IPS DF 4.7 (cell line): ENCODE measurements at regions not wholly inside any gene's neighbourhood (a gene's known extent, or its start where the extent isn't known, plus 50 kb on each side); places are given as distances from the start of the nearest gene placed in this dataset.
"Not testable (repeated sequence)": the region's sequence is repeated elsewhere in the genome, so short reads cannot be mapped to it uniquely, and the experiment has no call there.

ENCODE experiments used
- DNase-seq: peaks from one replicate; pipeline ENCODE4 v3.0.0-alpha.2; 2013; ENCODE audit warnings: low spot score; ENCODE audit errors: extremely low read depth

DNA sequence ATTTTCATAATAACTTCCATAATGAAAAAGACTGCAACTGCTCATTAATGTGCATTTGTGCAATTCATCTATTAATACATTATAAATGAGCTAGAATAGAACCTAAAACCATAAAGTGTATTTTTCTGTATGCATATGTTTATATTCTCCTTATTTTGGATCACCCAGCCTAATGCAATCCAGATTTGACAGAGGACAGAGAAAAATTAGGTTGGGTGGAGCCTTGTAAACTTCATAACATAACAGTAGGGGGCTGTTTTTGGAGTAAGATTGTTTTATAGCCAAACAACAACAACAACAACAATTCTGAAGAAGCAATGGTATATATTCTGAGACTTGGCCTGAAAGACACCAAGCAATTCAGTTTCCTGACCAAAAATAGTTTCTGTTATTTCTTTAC, 615.3 kb upstream of the SLIT2 start:
- DNase-seq, result no peak

DNA sequence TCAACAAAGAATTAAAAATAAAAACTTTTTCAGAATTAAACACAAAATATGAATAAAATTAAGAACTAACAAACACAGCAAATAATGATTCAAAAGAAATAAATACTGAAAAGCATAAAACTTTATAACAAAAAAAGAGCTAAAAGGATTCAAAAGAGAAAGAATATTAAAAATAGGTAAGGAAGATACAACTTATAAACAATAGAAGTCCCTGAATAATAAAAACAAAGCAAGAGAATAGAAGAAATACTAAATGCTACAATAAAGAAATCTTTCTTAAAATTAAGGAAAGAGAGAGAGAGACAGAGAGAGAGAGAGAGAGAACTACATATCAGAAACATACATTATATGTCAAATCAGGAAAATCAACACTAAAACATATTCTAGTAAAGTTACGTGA, 619.9 kb upstream of the SLIT2 start:
- DNase-seq, result no peak

DNA sequence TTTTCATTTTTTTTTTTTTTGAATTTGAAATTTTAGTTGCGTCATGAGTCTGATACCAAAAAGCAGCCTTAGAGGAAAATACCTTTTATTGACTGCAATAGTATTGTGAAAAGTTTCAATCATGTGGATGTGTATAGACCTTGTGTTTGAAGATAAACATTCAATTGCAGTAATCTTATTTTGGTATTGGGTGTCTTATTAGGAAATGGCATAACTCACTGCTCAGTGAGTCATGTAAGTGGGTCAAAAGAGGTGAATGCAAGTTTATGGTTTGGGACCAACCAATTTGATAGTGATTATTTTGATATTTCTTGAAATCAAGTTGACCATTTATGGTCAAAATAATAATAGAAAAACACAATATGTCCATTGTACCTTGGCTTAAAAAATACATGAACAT, 627.8 kb upstream of the SLIT2 start:
- no peak for DNase-seq

DNA sequence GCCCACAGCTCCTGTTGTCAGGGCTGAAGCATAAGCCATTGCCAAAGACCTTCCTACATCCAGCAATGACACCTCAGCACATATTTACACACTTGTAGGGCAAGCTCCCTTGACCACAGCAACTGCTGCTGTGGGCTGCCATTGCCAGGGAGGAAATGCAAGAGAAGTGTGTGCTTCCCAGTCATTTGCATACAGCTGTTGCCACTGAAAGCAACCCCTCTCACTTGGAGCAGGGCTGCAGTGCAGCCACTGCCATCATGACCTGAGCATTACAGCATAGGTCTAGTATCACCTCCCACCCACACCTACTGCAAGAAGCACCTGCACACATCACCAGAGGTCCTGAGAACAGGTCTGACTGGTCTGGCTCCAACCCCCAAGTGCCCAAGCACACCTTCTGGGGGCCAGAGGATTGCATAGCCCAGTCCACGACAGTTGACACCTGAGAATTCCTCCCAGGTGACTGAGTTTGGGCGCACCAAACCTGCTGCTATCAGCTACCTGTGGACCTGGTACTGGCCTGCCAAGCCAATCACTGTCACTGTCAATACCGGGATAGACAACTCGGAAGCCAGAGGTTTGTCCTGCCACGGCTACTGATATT, 636.5 kb upstream of the SLIT2 start:
- DNase-seq, result no peak

DNA sequence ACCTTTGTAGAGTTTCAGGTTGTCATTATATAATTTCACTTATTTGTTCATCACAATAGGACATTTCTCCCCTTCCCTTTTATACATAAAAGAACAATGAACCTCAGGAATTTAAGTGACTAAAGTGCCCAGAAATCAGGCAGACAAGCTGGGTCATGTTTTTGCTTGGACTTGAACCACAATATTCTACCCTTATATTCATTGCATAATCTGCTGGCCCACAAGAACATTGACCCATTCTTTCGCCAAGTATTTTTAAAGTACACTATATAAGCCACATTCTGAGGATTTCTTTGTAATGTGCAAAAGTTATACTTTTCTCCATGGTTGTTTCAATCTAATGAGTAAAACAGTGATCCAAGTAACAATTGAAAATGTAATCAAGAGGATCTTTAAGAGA, 637.5 kb upstream of the SLIT2 start:
- no peak for DNase-seq

DNA sequence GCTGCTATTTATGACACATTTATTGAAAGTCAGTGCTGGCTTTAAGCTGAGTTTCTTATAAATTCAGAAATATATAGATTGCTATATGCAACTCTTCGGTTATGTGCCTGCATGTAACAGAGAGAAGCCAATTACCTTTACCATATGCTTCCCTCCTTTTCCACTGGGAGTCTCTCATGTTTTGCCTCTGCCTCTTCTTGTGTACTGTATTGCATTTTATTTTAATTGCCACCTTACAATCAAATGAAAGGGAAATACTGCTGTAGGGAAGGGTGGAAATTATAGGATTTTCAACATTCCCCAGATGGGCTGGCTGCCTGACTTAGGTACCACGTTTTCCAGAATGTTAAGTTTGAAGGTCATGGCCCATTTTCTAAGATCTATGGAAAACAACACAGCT, 655.4 kb upstream of the SLIT2 start:
- no peak for DNase-seq

DNA sequence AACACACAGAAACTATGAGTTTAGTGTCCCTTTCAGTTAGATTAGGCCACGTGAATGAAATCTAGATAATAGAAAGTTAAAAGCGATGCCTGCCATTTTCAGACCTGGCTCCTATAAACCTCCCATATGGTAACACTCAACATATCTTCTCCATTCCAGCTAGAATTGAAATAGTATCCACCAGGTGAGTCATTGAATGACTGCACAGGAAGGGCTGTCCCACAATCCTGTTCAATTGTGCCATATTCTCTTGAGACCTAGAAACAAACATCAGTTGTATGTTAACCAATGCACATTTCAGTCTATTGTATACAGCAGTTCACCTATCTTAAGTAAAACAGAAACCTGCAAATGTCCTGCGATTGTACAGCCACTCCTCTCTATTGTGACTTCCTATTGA, 659.3 kb upstream of the SLIT2 start:
- DNase-seq, result no peak

DNA sequence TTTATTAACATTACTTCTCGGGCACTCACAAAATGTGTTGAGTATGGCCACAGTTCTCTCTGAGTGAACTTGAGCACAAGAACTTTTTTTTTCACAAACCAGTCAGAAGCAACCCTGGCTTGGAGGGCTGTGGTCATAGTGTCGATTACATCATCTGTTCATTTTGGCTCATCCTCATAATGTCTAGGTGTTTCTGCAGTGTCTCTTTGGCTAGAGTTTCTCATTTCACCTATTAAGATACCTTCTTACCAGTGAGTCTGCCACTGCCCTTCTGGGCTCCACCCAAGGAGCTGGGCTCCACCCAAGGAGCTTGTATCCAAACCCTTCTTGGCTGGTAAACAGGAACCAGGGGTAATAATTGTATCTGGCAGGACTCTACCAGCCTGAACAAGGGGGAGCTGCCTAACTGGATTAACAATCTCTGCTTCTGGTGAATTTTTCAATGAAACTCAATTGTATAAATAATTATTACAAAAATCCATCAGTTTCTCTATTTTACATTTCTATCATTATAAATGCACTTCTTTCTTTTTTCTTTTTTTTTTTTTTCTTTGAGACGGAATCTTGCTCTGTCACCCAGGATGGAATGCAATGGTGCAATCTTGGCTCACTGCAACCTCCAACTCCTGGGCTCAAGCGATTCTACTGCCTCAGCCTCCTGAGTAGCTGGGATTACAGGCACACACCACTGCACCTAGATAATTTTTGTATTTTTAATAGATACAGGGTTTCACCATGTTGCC, 667.7 kb upstream of the SLIT2 start:
- no peak for DNase-seq

DNA sequence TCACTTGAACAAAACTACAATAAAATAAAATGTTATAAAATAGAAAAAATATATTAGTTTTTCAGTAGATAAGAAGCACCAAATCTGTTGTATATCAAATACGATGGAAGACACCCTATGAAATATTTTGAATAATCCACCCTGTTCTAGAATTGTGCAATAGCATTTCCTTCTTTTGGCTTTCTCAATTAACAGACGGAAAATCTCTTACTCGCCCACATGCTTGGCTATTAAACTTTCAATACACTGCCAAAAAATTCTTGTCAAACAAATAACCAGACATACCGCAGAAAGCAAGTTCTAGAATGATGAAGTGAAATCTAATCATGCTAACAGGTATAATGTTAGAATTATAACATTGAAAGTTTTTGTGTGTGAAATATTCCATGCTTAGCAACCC, 671.6 kb upstream of the SLIT2 start:
- no peak for DNase-seq

DNA sequence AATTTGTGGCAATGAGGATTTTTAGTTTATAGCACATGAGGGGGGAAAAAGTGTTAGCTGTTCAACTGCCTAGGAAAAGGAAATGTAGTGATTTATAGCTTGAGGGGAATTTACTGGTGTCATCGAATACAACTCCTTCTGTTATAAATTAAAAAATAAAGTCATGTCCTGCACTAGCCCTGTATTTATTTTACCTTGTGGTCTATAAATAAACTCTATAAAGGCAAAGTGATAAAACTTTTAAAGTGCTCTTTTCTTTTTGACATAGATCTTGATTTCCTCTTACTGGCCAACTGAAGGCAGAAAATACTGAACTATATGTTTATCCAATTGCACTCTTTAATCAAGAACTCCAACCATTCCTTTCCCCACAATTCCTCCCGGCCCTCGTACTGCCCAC, 672.1 kb upstream of the SLIT2 start:
- DNase-seq, result no peak

DNA sequence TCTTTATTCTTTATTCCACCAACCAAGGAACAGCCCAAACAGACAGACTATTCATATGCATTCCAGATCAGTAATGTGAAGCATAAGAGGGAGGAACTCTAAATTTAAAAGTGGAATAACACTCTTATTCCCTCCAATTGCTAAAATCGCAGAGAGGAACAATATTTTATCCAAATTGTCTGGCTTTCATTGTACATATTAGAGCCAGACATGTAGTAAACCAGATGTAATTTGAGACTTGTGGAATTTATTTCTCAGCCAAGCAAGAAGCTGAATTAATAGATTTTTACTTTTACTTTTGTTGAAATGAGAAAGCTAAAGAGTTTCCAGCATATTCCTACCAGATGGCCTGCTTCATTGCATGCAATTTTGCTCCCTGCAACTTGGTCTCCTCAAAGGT, 674.6 kb upstream of the SLIT2 start:
- DNase-seq, result no peak

DNA sequence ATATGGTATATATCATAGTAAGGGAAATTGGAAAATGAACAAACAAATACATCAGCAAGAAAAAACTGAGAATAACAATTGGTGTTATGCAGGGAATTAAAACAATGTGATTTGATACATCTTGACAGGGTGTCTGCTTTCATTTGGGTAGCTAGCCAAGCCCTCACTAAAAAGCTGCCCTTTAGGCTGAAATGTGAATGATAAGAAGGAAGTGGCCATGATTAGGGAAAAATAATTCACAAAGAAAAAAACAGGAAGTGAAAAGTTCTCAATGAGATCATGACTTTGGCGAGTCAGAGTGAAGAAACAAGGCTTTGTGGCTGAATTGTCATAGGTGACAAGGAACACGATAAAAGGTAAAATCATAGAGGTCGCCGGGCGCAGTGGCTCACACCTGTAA, 675.8 kb upstream of the SLIT2 start:
- no peak for DNase-seq

DNA sequence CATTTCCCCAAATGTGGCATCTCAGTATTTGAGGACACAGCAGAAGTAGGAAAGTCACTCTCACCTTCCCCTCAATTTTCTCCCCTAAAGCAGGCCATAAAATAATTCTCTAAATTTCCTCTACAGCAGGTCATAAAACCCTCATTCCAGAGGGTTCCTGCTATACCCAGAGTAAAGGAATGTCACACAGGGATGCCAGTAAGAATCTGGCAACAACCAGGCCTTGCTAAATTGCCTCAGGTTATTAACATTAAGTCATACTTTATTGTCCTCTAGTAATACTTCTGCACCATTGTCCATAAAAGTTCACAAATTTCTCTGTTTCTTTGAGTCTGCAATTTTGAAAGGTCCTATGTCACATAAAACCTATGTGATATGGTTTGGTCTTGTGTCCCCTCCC, 685.7 kb upstream of the SLIT2 start:
- no peak for DNase-seq

DNA sequence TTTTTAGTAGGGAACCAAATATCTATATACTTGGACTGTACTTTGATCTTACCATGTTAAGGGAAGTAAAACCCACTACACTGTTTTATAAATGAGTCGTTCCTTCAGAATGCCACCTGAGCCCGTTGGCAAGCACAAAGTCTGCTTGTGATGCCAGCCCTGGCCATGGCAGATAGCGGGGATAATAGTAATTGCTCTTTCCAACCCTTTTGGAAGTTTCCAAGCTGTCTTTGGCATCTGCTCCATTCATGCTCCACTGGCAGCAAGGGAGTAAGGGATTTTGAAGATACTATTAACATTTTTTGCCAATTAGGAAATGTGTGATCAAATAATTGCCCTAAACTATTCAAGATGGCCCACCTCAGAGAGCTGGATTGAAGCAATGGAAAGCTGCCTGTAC, 689.2 kb upstream of the SLIT2 start:
- no peak for DNase-seq

DNA sequence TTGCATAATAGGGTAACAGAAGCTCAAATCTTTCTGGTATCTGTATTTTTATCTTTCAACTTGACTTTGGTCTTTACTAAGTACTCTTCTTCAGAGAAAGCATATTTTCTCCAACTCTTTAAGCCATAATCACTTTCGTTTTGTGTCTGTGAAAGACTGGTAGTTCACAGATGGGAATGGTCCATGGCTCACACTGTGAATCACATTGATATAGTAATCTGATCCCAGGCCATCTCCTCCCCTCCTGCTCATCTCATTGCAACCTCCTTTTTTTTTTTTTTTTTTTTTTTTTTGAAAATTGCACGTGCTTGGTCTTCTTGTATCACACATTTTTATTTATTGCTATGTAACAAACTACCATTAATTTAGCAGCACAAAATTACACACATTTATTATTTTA, 694.5 kb upstream of the SLIT2 start:
- no peak for DNase-seq

DNA sequence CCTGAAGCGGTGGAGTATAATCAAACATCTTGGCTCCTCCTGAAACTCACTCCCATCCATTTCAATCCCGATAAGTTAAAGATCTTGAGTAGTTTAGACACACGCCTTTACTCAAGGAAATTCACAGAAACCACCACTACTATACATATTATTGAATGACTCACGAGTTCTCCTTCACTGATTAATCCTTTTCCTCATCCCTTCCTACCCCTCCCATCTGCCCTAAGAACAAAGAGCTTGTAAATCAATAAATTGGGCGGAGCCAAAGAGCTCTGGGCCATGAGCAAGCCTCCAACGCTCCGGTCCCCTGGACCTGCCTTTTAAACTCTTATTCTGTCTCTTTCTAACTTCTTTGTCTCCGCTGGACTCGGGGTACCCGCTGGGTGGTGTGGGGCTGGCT, 695.4 kb upstream of the SLIT2 start:
- DNase-seq, result not testable (repeated sequence)

DNA sequence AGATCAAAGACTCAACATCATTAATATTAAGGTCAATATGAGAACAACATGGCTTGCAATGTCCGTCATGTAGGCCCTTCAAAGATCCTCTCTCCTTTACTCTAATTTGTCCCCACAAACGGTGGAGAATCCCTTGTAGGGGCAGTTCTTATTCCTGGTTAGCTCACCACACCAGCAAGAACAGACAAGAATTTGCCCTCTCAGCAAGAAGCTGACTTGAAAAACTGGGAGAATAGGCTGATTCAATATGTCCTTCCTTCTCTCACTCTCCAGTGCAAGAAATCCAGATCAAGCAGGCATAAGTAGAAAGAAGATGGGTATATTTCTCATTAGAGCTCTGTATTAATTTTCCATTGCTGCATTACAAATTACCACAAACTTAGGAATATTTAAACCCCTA, 704.2 kb upstream of the SLIT2 start:
- DNase-seq, result no peak

DNA sequence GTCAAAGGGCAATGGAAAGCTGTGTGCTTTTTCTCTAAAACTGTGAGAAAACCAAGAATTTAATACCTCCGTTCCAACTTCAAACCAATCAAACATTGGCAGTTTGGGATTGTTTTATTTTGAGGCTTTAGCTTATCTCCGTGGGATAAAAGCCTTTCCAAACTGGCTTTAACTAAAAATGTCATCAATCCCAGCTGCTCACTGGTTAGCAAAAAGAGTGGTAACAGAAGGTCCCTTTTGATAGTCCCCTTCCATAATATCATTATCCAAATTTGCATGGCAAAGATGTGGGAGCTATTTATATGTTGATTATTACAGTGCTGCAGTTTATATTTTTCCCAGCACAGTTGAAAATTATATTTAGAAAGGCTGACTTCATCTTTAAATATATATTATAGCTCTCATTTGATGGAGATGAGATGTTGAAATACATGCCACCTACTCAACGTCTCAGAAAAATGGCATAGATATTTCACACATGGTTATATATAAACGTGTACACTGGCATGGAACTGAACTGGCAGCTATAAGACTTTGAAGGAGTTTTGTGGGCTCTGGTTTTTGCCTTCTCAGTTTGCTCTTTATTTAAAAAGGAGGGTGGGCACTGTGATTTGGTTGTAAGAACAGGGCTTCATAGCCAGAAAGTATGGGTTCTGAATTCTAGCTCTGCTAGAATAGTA, 707.1 kb upstream of the SLIT2 start:
- DNase-seq, result no peak

DNA sequence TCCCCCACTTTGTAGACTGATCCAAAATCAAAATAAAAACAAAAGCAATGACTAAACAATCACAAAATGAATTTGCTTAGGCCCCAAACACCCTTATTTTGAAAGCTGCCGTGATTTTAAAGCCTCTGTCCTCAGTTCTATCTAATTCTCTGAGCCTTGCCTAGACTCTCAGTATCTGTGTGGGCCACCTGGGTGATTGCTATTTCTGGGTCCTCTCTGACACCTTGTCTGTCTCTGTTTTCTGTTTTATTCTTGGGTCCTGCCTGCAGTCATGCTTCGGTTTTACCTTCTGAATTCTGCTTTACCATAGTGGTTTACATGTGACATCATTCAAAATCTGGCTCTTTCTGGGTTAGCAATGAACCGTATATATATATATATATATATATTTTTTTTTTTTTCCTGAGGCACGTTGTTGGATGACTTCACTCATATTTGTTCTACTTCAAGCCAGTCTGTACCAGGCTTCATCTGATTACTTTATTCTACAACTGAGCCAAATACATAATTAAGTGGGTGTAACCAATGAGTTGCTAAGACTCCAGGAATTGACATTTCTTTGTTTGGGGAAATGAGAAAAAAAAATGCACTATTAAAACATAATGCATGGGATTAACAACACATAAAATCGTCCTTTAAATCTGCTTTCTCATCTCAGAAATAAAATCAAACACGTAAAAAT, 710.7 kb upstream of the SLIT2 start:
- DNase-seq, result no peak

DNA sequence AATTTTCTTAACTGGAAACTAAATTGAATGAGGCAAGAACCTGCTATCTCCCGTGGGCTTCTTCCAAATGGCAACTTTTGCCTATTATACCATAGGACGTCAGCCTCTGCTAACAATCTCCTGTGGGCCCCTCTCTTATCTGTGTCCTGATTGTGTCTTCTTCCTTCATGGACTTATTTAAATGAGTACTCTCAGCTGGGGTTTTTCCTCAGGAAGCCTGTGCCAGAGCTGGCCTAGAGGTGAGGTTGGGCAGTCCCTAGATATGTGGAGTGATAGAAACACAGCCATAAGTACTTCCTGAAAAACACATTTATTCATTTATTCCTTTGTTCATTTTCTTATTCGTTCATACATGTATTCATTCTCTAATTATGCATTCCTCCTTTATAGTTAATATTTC, 712.5 kb upstream of the SLIT2 start:
- DNase-seq, result no peak

DNA sequence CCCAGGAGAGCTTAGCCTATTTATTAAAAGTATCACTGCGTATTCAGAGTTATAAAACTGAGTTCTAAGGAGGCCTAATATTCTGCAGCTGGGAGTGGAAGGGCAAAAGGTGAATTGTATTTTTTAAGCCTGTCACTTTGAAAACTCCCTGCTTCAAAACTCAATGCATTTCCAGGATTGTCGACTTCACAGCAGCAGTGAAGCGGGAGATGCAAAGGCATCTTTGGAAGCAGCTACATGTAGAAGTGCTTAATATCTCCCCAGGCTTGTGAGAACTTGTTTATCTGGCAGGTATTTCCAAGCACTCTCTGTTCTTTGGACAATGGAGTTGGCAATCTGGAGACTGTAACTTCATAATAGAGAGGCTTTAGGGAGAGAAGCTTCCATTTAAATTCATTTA, 717.5 kb upstream of the SLIT2 start:
- DNase-seq, result no peak
